ENCODE measurements at regions not wholly inside any gene's neighbourhood (a gene's known extent, or its start where the extent isn't known, plus 50 kb on each side); places are given as distances from the start of the nearest gene placed in this dataset.

DNA sequence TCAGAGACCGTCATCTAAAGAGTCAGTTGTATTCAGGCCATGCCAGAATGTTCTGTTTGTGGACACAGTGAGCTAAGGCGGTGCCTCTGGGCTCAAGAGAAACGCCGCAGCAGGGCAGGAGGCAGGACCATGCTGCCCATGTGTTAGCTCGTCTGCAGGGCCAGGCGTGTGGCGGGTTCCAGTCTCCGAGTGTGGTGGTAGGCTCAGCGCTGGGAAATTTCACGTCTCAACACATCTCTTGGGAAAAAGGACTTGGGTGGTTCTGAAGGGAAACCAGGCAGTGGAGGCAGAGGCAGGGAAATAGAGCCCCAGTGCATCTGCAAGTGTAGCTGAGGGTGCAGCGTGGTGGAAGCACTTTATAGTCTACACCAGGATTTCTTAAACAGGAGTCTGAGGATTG, 56.9 kb upstream of the TAGAP start:
- no peak for TF ChIP-seq CTCF (IDR thresholded peaks at IDR 0.05)
- no peak for TF ChIP-seq POLR2A (IDR thresholded peaks at IDR 0.05)

Measured in upper lobe of left lung (tissue), 4 donors.